ENCODE measurements at regions not wholly inside any gene's neighbourhood (a gene's known extent, or its start where the extent isn't known, plus 50 kb on each side); places are given as distances from the start of the nearest gene placed in this dataset.

GRCh38 chr9:119898316-119898715, 529.1 kb upstream of the BRINP1 start:
- Histone ChIP-seq H2AFZ (ENCODE audit: low read depth, low read length) (no peak overlapping the region), H4K20me1 (replicated peaks; ENCODE audit: control insufficient read depth, extremely low read depth, insufficient read depth, low read length) (no peaks in the 10 kb centered on the region), H3K36me3 (ENCODE audit: control insufficient read depth in 2 of 2, extremely low read depth in 1 of 2, insufficient read depth in 2 of 2, low read length in 2 of 2) (no peaks in the 10 kb centered on the region), H3K9me3 (replicated peaks; ENCODE audit: control insufficient read depth, insufficient read depth, low read length) (peaks cover 4% of the 10 kb centered on the region), H3K4me1 (ENCODE audit: control insufficient read depth, extremely low read depth, insufficient read depth, low read length) (no peaks in the 10 kb centered on the region), H3K9ac (replicated peaks; ENCODE audit: extremely low read depth, insufficient read depth, low read length) (no peak overlapping the region), H3K9me1 (replicated peaks; ENCODE audit: control insufficient read depth, extremely low read depth, insufficient read depth, low read length) (no peaks in the 10 kb centered on the region), H3K4me3 (replicated peaks in 1 of 3; ENCODE audit: insufficient read depth in 1 of 3, low read depth in 1 of 3, low read length in 3 of 3) (no peak overlapping the region), H3K4me2 (ENCODE audit: insufficient read depth, low read length) (no peak overlapping the region), H3K27me3 (ENCODE audit: control insufficient read depth in 2 of 2, insufficient read depth in 2 of 2, low read length in 2 of 2) (no peaks in the 10 kb centered on the region), H3K27ac (ENCODE audit: insufficient read depth, low read depth, low read length) (no peak overlapping the region), H3K79me2 (ENCODE audit: control insufficient read depth, insufficient read depth, low read length) (no peaks in the 10 kb centered on the region)
- BruUV-seq (replicated peaks), result no TSS peak
- ChIA-PET CTCF (no interaction called here), POLR2A (no interaction called here)
- DNase-seq (ENCODE audit: low read depth, low spot score) (no peak), FAIRE-seq (no peak)
- dilution Hi-C loops (cut with MboI; ENCODE audit: extremely low pct_ligation_motif_present, low sequenced_read_pairs) (no loop called here), intact Hi-C loops (cut with micrococcal nuclease) (no loop called here)
- TF ChIP-seq MYC (IDR thresholded peaks at IDR 0.05; ENCODE audit: low read depth, low read length), result no peak
- TF ChIP-seq GATA2 (IDR thresholded peaks at IDR 0.05; ENCODE audit: insufficient read depth, insufficient read length, low read depth, low read length), result no peak

- ChIA-PET POLR2A (no interaction called here), CTCF (no interaction called here)
- Histone ChIP-seq H4K20me1 (replicated peaks; ENCODE audit: control insufficient read depth, extremely low read depth, insufficient read depth, low read length) (no peaks in the 10 kb centered on the region), H2AFZ (ENCODE audit: low read depth, low read length) (no peak overlapping the region), H3K9me1 (replicated peaks; ENCODE audit: control insufficient read depth, extremely low read depth, insufficient read depth, low read length) (no peaks in the 10 kb centered on the region), H3K27ac (ENCODE audit: insufficient read depth, low read depth, low read length) (no peak overlapping the region), H3K36me3 (ENCODE audit: control insufficient read depth in 2 of 2, extremely low read depth in 1 of 2, insufficient read depth in 2 of 2, low read length in 2 of 2) (no peaks in the 10 kb centered on the region), H3K9ac (replicated peaks; ENCODE audit: extremely low read depth, insufficient read depth, low read length) (no peak overlapping the region), H3K4me1 (ENCODE audit: control insufficient read depth, extremely low read depth, insufficient read depth, low read length) (no peaks in the 10 kb centered on the region), H3K27me3 (ENCODE audit: control insufficient read depth in 2 of 2, insufficient read depth in 2 of 2, low read length in 2 of 2) (no peaks in the 10 kb centered on the region), H3K4me2 (ENCODE audit: insufficient read depth, low read length) (no peak overlapping the region), H3K4me3 (replicated peaks in 1 of 3; ENCODE audit: insufficient read depth in 1 of 3, low read depth in 1 of 3, low read length in 3 of 3) (no peak overlapping the region), H3K79me2 (ENCODE audit: control insufficient read depth, insufficient read depth, low read length) (no peaks in the 10 kb centered on the region), H3K9me3 (replicated peaks; ENCODE audit: control insufficient read depth, insufficient read depth, low read length) (no peaks in the 10 kb centered on the region)
- TF ChIP-seq JUN (IDR thresholded peaks at IDR 0.05; ENCODE audit: borderline replicate concordance, insufficient read depth, insufficient read length, low read depth) (no peak), MYC (IDR thresholded peaks at IDR 0.05; ENCODE audit: low read depth, low read length) (no peak), MAX (IDR thresholded peaks at IDR 0.05; ENCODE audit: insufficient read depth, insufficient read length) (no peak), POLR2A (IDR thresholded peaks at IDR 0.05; ENCODE audit: low read depth, low read length) (no peak), CTCF (IDR thresholded peaks at IDR 0.05; ENCODE audit: extremely low read depth in 1 of 2, insufficient read depth in 1 of 2, low read depth in 1 of 2, low read length in 2 of 2) (no peak), EZH2 (IDR thresholded peaks at IDR 0.05; ENCODE audit: borderline replicate concordance, low read depth, low read length, severe bottlenecking) (no peak), FOS (IDR thresholded peaks at IDR 0.05; ENCODE audit: borderline replicate concordance, insufficient read depth, low read length) (no peak), GATA2 (IDR thresholded peaks at IDR 0.05; ENCODE audit: insufficient read depth, insufficient read length, low read depth, low read length) (no peak), POLR2AphosphoS5 (IDR thresholded peaks at IDR 0.05; ENCODE audit: insufficient read depth, low read depth, low read length) (no peak)
- BruUV-seq (replicated peaks), result no TSS peak
- DNase-seq (ENCODE audit: low read depth, low spot score) (no peak), FAIRE-seq (no peak)
- dilution Hi-C loops (cut with MboI; ENCODE audit: extremely low pct_ligation_motif_present, low sequenced_read_pairs), result no loop called here
- intact Hi-C loops (cut with micrococcal nuclease), result no loop called here
These were observed 515.2 kb upstream of the BRINP1 start for GRCh38 chr9:119884438-119884837.

Measured in endothelial cell of umbilical vein (primary cell).